Left ventricle myocardium inferior (tissue), 1 donor: ENCODE measurements at regions not wholly inside any gene's neighbourhood (a gene's known extent, or its start where the extent isn't known, plus 50 kb on each side); places are given as distances from the start of the nearest gene placed in this dataset.

Experiments
- DNase-seq: peaks from one replicate; pipeline ENCODE4 v3.0.0-alpha.2; 2020
- H3K27ac ChIP-seq: fragments of 200-600 bp; replicated peaks from 2 replicates; pipeline ENCODE4 v1.8.0; 2021
- H3K27me3 ChIP-seq: fragments of 200-600 bp; 2 replicates; pipeline ENCODE4 v1.8.0; 2021; ENCODE audit warnings: low read depth
- H3K36me3 ChIP-seq: fragments of 200-600 bp; 2 replicates; pipeline ENCODE4 v1.8.0; 2021
- H3K4me1 ChIP-seq: fragments of 200-600 bp; 2 replicates; pipeline ENCODE4 v1.8.0; 2021
- H3K4me3 ChIP-seq: fragments of 200-600 bp; 2 replicates; pipeline ENCODE4 v1.8.0; 2021; ENCODE audit warnings: mild to moderate bottlenecking, moderate library complexity
- H3K9me3 ChIP-seq: fragments of 200-600 bp; replicated peaks from 2 replicates; pipeline ENCODE4 v1.8.0; 2021
- intact Hi-C: fragments of 100-400 bp; cut with micrococcal nuclease; formaldehyde crosslinking; loops from one replicate; pipeline ENCODE4 v1.11.0; 2022
- TF ChIP-seq, protein P1 (sequence below): fragments of 200-600 bp; IDR thresholded peaks from 2 replicates; pipeline ENCODE4 v1.8.0; 2021; ENCODE audit warnings: antibody characterized with exemption, mild to moderate bottlenecking, borderline replicate concordance
- donor health status: DM: no; HTN: yes; CAD: no; lungs with severe emphysema.

GRCh38 chr18:1571206-1571605, 666.5 kb downstream of the ADCYAP1 start:
- intact Hi-C loops, result no loop called here

DNA sequence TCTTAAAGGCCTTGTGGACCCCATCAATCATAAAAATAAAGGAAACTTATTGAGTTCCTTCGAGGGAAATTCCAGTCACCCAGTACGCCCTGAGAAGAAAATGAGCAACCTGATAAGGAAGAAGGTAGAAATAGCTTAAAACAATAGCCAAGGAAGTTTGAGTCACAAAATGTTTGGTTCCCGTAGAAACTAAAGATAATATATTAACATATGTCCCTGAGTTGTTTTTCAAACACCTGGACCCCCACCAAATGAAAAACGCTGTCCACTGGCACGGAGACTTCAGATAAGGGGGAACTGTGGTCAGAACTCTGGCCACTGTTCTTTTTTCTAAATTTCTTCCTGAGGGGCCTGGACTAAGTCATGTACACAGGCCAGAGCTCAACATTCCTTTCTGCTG, 669.1 kb downstream of the ADCYAP1 start:
- intact Hi-C loops, result no loop called here
- no peaks in the 10 kb centered on the region for H3K9me3 ChIP-seq
- H3K27me3 ChIP-seq, result no peaks in the 10 kb centered on the region
- no peak overlapping the region for H3K4me3 ChIP-seq
- no peak for DNase-seq
- TF ChIP-seq, protein P1, sequence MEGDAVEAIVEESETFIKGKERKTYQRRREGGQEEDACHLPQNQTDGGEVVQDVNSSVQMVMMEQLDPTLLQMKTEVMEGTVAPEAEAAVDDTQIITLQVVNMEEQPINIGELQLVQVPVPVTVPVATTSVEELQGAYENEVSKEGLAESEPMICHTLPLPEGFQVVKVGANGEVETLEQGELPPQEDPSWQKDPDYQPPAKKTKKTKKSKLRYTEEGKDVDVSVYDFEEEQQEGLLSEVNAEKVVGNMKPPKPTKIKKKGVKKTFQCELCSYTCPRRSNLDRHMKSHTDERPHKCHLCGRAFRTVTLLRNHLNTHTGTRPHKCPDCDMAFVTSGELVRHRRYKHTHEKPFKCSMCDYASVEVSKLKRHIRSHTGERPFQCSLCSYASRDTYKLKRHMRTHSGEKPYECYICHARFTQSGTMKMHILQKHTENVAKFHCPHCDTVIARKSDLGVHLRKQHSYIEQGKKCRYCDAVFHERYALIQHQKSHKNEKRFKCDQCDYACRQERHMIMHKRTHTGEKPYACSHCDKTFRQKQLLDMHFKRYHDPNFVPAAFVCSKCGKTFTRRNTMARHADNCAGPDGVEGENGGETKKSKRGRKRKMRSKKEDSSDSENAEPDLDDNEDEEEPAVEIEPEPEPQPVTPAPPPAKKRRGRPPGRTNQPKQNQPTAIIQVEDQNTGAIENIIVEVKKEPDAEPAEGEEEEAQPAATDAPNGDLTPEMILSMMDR, result no peak
- no peaks in the 10 kb centered on the region for H3K36me3 ChIP-seq
- H3K27ac ChIP-seq, result no peak overlapping the region
- H3K4me1 ChIP-seq, result no peaks in the 10 kb centered on the region

More at GRCh38 chr18:1571206-1571605, 666.5 kb downstream of the ADCYAP1 start:
- H3K4me1 ChIP-seq, result no peaks in the 10 kb centered on the region
- H3K27me3 ChIP-seq, result peaks cover 6% of the 10 kb centered on the region
- no peak for DNase-seq
- TF ChIP-seq, protein P1, result no peak
- H3K9me3 ChIP-seq, result no peaks in the 10 kb centered on the region
- no peaks in the 10 kb centered on the region for H3K36me3 ChIP-seq
- H3K27ac ChIP-seq, result no peak overlapping the region
- no peak overlapping the region for H3K4me3 ChIP-seq

DNA sequence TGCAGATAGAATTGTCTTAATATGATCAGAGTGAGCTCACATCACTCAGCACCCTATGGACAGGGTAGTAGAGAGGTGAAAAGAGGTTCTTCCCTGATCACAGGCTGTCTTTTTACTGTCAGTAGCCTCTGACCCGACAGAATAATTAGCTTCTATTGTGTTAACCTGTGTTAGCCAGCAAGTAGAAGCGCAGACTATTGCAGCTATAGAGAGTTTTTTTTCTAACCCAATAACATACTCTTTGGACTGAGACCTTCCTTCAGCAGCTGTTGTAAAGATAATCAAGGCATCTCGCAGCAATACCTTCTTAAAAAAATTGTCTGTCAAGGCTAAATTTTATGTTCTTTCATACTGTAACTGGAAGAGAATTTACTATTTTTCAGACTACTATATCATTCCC, 670.4 kb downstream of the ADCYAP1 start:
- no peak overlapping the region for H3K4me3 ChIP-seq
- intact Hi-C loops, result no loop called here
- TF ChIP-seq, protein P1, result no peak

GRCh38 chr18:1578505-1578904, 673.8 kb downstream of the ADCYAP1 start:
- H3K27me3 ChIP-seq, result peaks cover 3% of the 10 kb centered on the region
- intact Hi-C loops, result no loop called here
- H3K9me3 ChIP-seq, result no peaks in the 10 kb centered on the region
- no peak overlapping the region for H3K4me3 ChIP-seq
- H3K27ac ChIP-seq, result no peak overlapping the region
- H3K36me3 ChIP-seq, result no peaks in the 10 kb centered on the region
- H3K4me1 ChIP-seq, result no peaks in the 10 kb centered on the region
- no peak for DNase-seq
- TF ChIP-seq, protein P1, result no peak

More for the DNA sequence above, 670.4 kb downstream of the ADCYAP1 start:
- Histone ChIP-seq H3K4me1 (no peaks in the 10 kb centered on the region), H3K27ac (no peak overlapping the region), H3K36me3 (no peaks in the 10 kb centered on the region), H3K27me3 (no peaks in the 10 kb centered on the region), H3K9me3 (no peaks in the 10 kb centered on the region)
- no peak for DNase-seq

DNA sequence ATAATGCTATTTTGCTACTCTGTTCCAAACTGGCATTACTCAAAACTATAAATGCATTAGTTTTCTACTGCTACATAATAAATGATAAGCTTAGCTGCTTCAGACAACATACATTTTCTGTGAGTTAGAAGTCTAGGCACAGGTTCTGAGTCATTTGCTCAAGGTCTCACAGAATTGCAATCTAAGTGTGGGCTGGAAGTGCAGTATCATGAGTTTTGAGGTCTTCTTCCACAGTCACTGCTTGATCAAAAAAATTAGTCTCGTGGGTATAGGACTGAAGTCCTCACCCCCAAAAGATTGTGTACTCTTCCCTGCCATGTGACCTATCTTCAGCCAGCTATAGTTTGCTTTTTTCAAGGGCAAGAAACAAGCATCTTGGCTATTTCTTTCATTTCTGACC, 676.9 kb downstream of the ADCYAP1 start:
- H3K4me3 ChIP-seq, result no peak overlapping the region
- H3K4me1 ChIP-seq, result no peaks in the 10 kb centered on the region
- no peak for DNase-seq
- no peak overlapping the region for H3K27ac ChIP-seq
- no peaks in the 10 kb centered on the region for H3K9me3 ChIP-seq
- intact Hi-C loops, result loop anchor here (10.0 kb wide), 2 partner anchors 643 to 963 kb away; no protein-coding TSS in a partner anchor
- H3K36me3 ChIP-seq, result no peaks in the 10 kb centered on the region
- H3K27me3 ChIP-seq, result peaks cover 26% of the 10 kb centered on the region
- TF ChIP-seq, protein P1, result no peak
